ENCODE measurements at regions not wholly inside any gene's neighbourhood (a gene's known extent, or its start where the extent isn't known, plus 50 kb on each side); places are given as distances from the start of the nearest gene placed in this dataset.

GRCh38 chr2:190771726-190772125 lies 108.9 kb upstream of the GLS start:
- Histone ChIP-seq H3K36me3 (ENCODE audit: control insufficient read depth in 2 of 4, insufficient read depth in 4 of 4, low read length in 3 of 4) (no peaks in the 10 kb centered on the region), H4K20me1 (replicated peaks in 1 of 2; ENCODE audit: control insufficient read depth in 1 of 2, insufficient read depth in 2 of 2, low read length in 2 of 2) (no peaks in the 10 kb centered on the region), H3K23ac (ENCODE audit: insufficient read length) (no peak overlapping the region), H3K4me2 (ENCODE audit: insufficient read depth in 1 of 2, low read depth in 2 of 2, low read length in 2 of 2) (no peak overlapping the region), H3K27ac (ENCODE audit: low read depth, low read length) (no peak overlapping the region), H4K5ac (ENCODE audit: insufficient read length, low read depth, low read length) (no peak overlapping the region), H2BK20ac (ENCODE audit: low read length) (no peak overlapping the region), H3K79me1 (ENCODE audit: low read depth, low read length) (no peaks in the 10 kb centered on the region), H3K4me1 (replicated peaks in 1 of 4; ENCODE audit: control insufficient read depth in 3 of 4, insufficient read depth in 4 of 4, low read length in 3 of 4) (no peaks in the 10 kb centered on the region), H3K4me3 (ENCODE audit: extremely low read depth in 1 of 4, insufficient read depth in 2 of 4, low read depth in 3 of 4, low read length in 4 of 4) (no peak overlapping the region), H3K9ac (replicated peaks in 1 of 4; ENCODE audit: extremely low read depth in 1 of 4, low read depth in 3 of 4, low read length in 3 of 4) (no peak overlapping the region), H3K18ac (ENCODE audit: extremely low read depth, low read length) (no peak overlapping the region), H2AK5ac (ENCODE audit: low read depth, low read length) (no peak overlapping the region), H2BK15ac (ENCODE audit: low read length) (no peak overlapping the region), H3K56ac (replicated peaks; ENCODE audit: insufficient read length, low read depth, low read length) (no peak overlapping the region), H2BK12ac (ENCODE audit: low read depth, low read length) (no peak overlapping the region), H3K14ac (ENCODE audit: insufficient read length) (no peak overlapping the region), H3K27me3 (replicated peaks in 1 of 4; ENCODE audit: control insufficient read depth in 3 of 4, extremely low read depth in 1 of 4, insufficient read depth in 3 of 4, low read length in 3 of 4) (no peaks in the 10 kb centered on the region), H3K4ac (replicated peaks; ENCODE audit: insufficient read length, low read depth, low read length) (no peak overlapping the region), H2BK5ac (ENCODE audit: low read depth, low read length) (no peak overlapping the region), H3K23me2 (ENCODE audit: low read depth, low read length) (no peaks in the 10 kb centered on the region), H3K79me2 (ENCODE audit: control insufficient read depth in 1 of 2, insufficient read depth in 2 of 2, low read length in 2 of 2) (no peaks in the 10 kb centered on the region), H4K91ac (replicated peaks; ENCODE audit: insufficient read length, low read length) (no peak overlapping the region), H2AFZ (ENCODE audit: low read length) (no peak overlapping the region), H3K9me3 (ENCODE audit: insufficient read depth in 2 of 2, low read depth in 1 of 2, low read length in 1 of 2) (no peaks in the 10 kb centered on the region), H2BK120ac (replicated peaks; ENCODE audit: low read depth, low read length) (no peak overlapping the region), H4K8ac (ENCODE audit: extremely low read depth, insufficient read depth, low read length) (no peak overlapping the region)
- no peak for TF ChIP-seq BACH1 (IDR thresholded peaks at IDR 0.05; ENCODE audit: low read length)
- TF ChIP-seq SIRT6 (IDR thresholded peaks at IDR 0.05; ENCODE audit: low read length) = no peak
- TF ChIP-seq ATF3 (IDR thresholded peaks at IDR 0.05; ENCODE audit: insufficient read depth, low read depth, low read length) = no peak
- no peak for TF ChIP-seq EZH2 (IDR thresholded peaks at IDR 0.05; ENCODE audit: low read depth, low read length, severe bottlenecking)
- no peak for TF ChIP-seq POLR2A (IDR thresholded peaks at IDR 0.05; ENCODE audit: control extremely low read depth in 1 of 2, low read depth in 2 of 2, low read length in 2 of 2)
- TF ChIP-seq ASH2L (IDR thresholded peaks at IDR 0.05; ENCODE audit: low read length) = no peak
- no peak for TF ChIP-seq CTBP2 (IDR thresholded peaks at IDR 0.05; ENCODE audit: borderline replicate concordance, insufficient read depth, insufficient read length, low read length)
- no peak for TF ChIP-seq SP4 (IDR thresholded peaks at IDR 0.05; ENCODE audit: low read length)
- ChIA-PET POLR2A (ENCODE audit: partially characterized antibody) (no interaction called here), CTCF (ENCODE audit: partially characterized antibody) (interaction anchor here (0.6 to 0.9 kb wide), 2 partner anchors 9 to 55 kb away, joined by 3 read pairs; no protein-coding TSS in a partner anchor)
- DNase-seq (ENCODE audit: low read depth in 1 of 2, low spot score in 2 of 2) (no peak), FAIRE-seq (no peak)
